ENCODE measurements at regions not wholly inside any gene's neighbourhood (a gene's known extent, or its start where the extent isn't known, plus 50 kb on each side); places are given as distances from the start of the nearest gene placed in this dataset.

DNA sequence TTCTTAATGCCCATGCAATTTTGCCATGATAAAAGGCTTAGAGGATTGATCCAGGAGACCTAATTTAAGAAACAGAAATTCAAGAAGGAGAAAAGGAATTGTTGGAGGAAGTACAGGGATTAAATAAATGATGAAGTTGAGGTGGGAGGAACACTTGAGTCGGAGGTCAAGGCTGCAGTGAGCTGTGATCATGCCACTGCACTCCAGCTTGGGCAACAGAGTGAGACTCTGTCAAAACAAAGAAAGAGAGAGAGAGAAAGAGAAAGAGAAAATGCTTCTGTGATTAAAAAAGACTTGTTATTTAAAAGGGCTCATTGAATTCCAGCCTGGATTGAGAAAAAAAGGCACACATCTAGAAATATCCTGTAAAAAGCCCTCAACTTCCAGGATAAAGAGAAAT lies 123.2 kb downstream of the B3GNT2 start:
- Mint-ChIP-seq H3K27me3 (ENCODE audit: low read depth in 3 of 3) (peaks cover 0 to 4% (median 2%) of the 10 kb centered on the region in 3 donors), H3K4me3 (no peak overlapping the region), H3K36me3 (no peaks in the 10 kb centered on the region), H3K9me3 (peaks cover 0 to 4% (median under 1%) of the 10 kb centered on the region in 7 donors), H3K27ac (no peak overlapping the region), H3K4me1 (peaks cover 8% of the 10 kb centered on the region)
- H3K79me2 ChIP-seq (ENCODE audit: insufficient read depth, low read length), result no peaks in the 10 kb centered on the region
- no peak overlapping the region for H3K4me2 ChIP-seq (replicated peaks; ENCODE audit: extremely low read depth, low read length, poor library complexity, severe bottlenecking)
- H3K27ac ChIP-seq (ENCODE audit: low read depth in 1 of 2, low read length in 2 of 2), result no peak overlapping the region
- no peak overlapping the region for H3K4me3 ChIP-seq (replicated peaks in 1 of 3; ENCODE audit: low read depth in 2 of 3, low read length in 3 of 3)
- TF ChIP-seq, protein P1, sequence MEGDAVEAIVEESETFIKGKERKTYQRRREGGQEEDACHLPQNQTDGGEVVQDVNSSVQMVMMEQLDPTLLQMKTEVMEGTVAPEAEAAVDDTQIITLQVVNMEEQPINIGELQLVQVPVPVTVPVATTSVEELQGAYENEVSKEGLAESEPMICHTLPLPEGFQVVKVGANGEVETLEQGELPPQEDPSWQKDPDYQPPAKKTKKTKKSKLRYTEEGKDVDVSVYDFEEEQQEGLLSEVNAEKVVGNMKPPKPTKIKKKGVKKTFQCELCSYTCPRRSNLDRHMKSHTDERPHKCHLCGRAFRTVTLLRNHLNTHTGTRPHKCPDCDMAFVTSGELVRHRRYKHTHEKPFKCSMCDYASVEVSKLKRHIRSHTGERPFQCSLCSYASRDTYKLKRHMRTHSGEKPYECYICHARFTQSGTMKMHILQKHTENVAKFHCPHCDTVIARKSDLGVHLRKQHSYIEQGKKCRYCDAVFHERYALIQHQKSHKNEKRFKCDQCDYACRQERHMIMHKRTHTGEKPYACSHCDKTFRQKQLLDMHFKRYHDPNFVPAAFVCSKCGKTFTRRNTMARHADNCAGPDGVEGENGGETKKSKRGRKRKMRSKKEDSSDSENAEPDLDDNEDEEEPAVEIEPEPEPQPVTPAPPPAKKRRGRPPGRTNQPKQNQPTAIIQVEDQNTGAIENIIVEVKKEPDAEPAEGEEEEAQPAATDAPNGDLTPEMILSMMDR (IDR thresholded peaks at IDR 0.05), result no peak
- H3K4me1 ChIP-seq (ENCODE audit: control insufficient read depth in 1 of 2, insufficient read depth in 2 of 2, low read length in 2 of 2), result peaks cover 0 to 2% of the 10 kb centered on the region in 2 donors
- 77% methylated on average over 1 of the region's 1 CpG for WGBS (ENCODE audit: insufficient coverage)
- H2AFZ ChIP-seq (ENCODE audit: insufficient read depth, low read depth, low read length, poor library complexity, severe bottlenecking), result no peak overlapping the region
- H3K9ac ChIP-seq (ENCODE audit: insufficient read depth, low read length, poor library complexity, severe bottlenecking), result no peak overlapping the region
- no peaks in the 10 kb centered on the region for H3K27me3 ChIP-seq (ENCODE audit: control insufficient read depth in 2 of 2, insufficient read depth in 2 of 2, low read length in 2 of 2)
- DNase-seq, result no peak
- no peaks in the 10 kb centered on the region for H4K20me1 ChIP-seq (ENCODE audit: insufficient read depth, low read length)
- intact Hi-C loops (cut with micrococcal nuclease), result no loop called here
- no peaks in the 10 kb centered on the region for H3K9me3 ChIP-seq (replicated peaks in 1 of 2; ENCODE audit: control insufficient read depth in 1 of 2, insufficient read depth in 1 of 2, low read length in 2 of 2)
- H3K36me3 ChIP-seq (replicated peaks in 1 of 2; ENCODE audit: control insufficient read depth in 1 of 2, insufficient read depth in 2 of 2, low read length in 2 of 2), result no peaks in the 10 kb centered on the region

DNA sequence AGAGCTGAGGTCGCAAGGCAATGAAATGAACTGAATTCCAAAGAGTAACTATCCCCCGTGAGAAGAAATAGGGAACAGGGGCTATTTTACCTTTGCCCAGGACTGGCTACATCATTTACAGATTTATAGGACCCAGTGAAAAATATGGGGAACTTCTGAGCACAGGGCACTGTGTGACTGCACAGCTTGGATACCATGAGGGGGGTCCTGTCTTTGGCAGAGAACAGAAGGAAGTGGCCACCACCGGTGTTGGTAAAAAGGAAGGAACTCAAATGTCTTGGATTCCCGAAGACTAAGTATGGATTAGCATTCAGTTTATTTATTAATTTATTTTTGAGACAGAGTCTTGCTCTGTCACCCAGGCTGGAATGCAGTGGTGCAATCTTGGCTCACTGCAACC lies 119.6 kb downstream of the B3GNT2 start:
- TF ChIP-seq, protein P1 (IDR thresholded peaks at IDR 0.05), result no peak
- H3K4me1 ChIP-seq (ENCODE audit: control insufficient read depth in 1 of 2, insufficient read depth in 2 of 2, low read length in 2 of 2), result peaks cover 5 to 10% of the 10 kb centered on the region in 2 donors
- H3K36me3 ChIP-seq (replicated peaks in 1 of 2; ENCODE audit: control insufficient read depth in 1 of 2, insufficient read depth in 2 of 2, low read length in 2 of 2), result no peaks in the 10 kb centered on the region
- no peak overlapping the region for H2AFZ ChIP-seq (ENCODE audit: insufficient read depth, low read depth, low read length, poor library complexity, severe bottlenecking)
- H3K79me2 ChIP-seq (ENCODE audit: insufficient read depth, low read length), result no peaks in the 10 kb centered on the region
- no peak for DNase-seq
- Mint-ChIP-seq H3K36me3 (no peaks in the 10 kb centered on the region), H3K4me1 (peaks cover 15% of the 10 kb centered on the region), H3K27me3 (ENCODE audit: low read depth in 3 of 3) (peaks cover 2 to 6% (median 4%) of the 10 kb centered on the region in 3 donors), H3K4me3 (no peak overlapping the region), H3K9me3 (peaks cover 0 to 1% (median 0%) of the 10 kb centered on the region in 7 donors), H3K27ac (no peak overlapping the region)
- intact Hi-C loops (cut with micrococcal nuclease), result no loop called here
- H3K27ac ChIP-seq (ENCODE audit: low read depth in 1 of 2, low read length in 2 of 2), result no peak overlapping the region
- H3K27me3 ChIP-seq (ENCODE audit: control insufficient read depth in 2 of 2, insufficient read depth in 2 of 2, low read length in 2 of 2), result no peaks in the 10 kb centered on the region
- H3K9me3 ChIP-seq (replicated peaks in 1 of 2; ENCODE audit: control insufficient read depth in 1 of 2, insufficient read depth in 1 of 2, low read length in 2 of 2), result no peaks in the 10 kb centered on the region
- no CpG with 5 or more reads among the region's 4 CpGs for WGBS (ENCODE audit: insufficient coverage)
- no peak overlapping the region for H3K4me3 ChIP-seq (replicated peaks in 1 of 3; ENCODE audit: low read depth in 2 of 3, low read length in 3 of 3)
- no peaks in the 10 kb centered on the region for H4K20me1 ChIP-seq (ENCODE audit: insufficient read depth, low read length)
- no peak overlapping the region for H3K9ac ChIP-seq (ENCODE audit: insufficient read depth, low read length, poor library complexity, severe bottlenecking)
- no peak overlapping the region for H3K4me2 ChIP-seq (replicated peaks; ENCODE audit: extremely low read depth, low read length, poor library complexity, severe bottlenecking)

Measured in CD14-positive monocyte (primary cell).